SW 1271 (cell line): ENCODE measurements at regions not wholly inside any gene's neighbourhood (a gene's known extent, or its start where the extent isn't known, plus 50 kb on each side); places are given as distances from the start of the nearest gene placed in this dataset.
"Not testable (repeated sequence)": the region's sequence is repeated elsewhere in the genome, so short reads cannot be mapped to it uniquely, and the experiment has no call there.

Source experiments
- DNase-seq, 2 experiments: peaks; one replicate each; lab custom pipeline; 2025; lab: John Stamatoyannopoulos, UW

GRCh38 chr5:29042152-29042551, 2003.8 kb upstream of the CDH9 start:
- DNase-seq: no peak

GRCh38 chr5:29040404-29040803, 2002.0 kb upstream of the CDH9 start:
- DNase-seq: no peak

- no peak for DNase-seq
Observed at GRCh38 chr5:29039994-29040393, 2001.6 kb upstream of the CDH9 start.

GRCh38 chr5:29037716-29038115, 1999.3 kb upstream of the CDH9 start:
- DNase-seq: no peak

GRCh38 chr5:29024052-29024451, 1985.7 kb upstream of the CDH9 start:
- no peak for DNase-seq

GRCh38 chr5:29023541-29023940, 1985.2 kb upstream of the CDH9 start:
- DNase-seq: no peak

GRCh38 chr5:29017501-29017900, 1979.1 kb upstream of the CDH9 start:
- no peak for DNase-seq

- no peak for DNase-seq
Observed at GRCh38 chr5:29016067-29016466, 1977.7 kb upstream of the CDH9 start.

GRCh38 chr5:29015523-29015922, 1977.1 kb upstream of the CDH9 start:
- DNase-seq: no peak

- DNase-seq: peak; percentile 3 to 47
Observed at GRCh38 chr5:29005386-29005785, 1967.0 kb upstream of the CDH9 start.

GRCh38 chr5:29002481-29002880, 1964.1 kb upstream of the CDH9 start:
- no peak for DNase-seq

GRCh38 chr5:29001666-29002065, 1963.3 kb upstream of the CDH9 start:
- peak in 1 of 2 experiments; percentile 15 for DNase-seq

GRCh38 chr5:28984639-28985038, 1946.3 kb upstream of the CDH9 start:
- no peak for DNase-seq

- DNase-seq: no peak
Observed at GRCh38 chr5:28975508-28975907, 1937.1 kb upstream of the CDH9 start.

- no peak for DNase-seq
Observed at GRCh38 chr5:28967848-28968247, 1929.5 kb upstream of the CDH9 start.

- DNase-seq: peak; percentile 24 to 44
Observed at GRCh38 chr5:28961816-28962215, 1923.4 kb upstream of the CDH9 start.

GRCh38 chr5:28958581-28958980, 1920.2 kb upstream of the CDH9 start:
- no peak for DNase-seq

GRCh38 chr5:28957450-28957849, 1919.1 kb upstream of the CDH9 start:
- no peak for DNase-seq

GRCh38 chr5:28954074-28954473, 1915.7 kb upstream of the CDH9 start:
- peak in 1 of 2 experiments; percentile 56 for DNase-seq

GRCh38 chr5:28947865-28948264, 1909.5 kb upstream of the CDH9 start:
- no peak for DNase-seq

GRCh38 chr5:28945859-28946258, 1907.5 kb upstream of the CDH9 start:
- DNase-seq: no peak

- not testable (repeated sequence) for DNase-seq
Observed at GRCh38 chr5:28929366-28929765, 1891.0 kb upstream of the CDH9 start.

GRCh38 chr5:28928327-28928790, 1890.0 kb upstream of the CDH9 start:
- not testable (repeated sequence) for DNase-seq

- no peak for DNase-seq
Observed at GRCh38 chr5:28927559-28928326, 1889.4 kb upstream of the CDH9 start.
